WTC11 (cell line): ENCODE measurements at regions not wholly inside any gene's neighbourhood (a gene's known extent, or its start where the extent isn't known, plus 50 kb on each side); places are given as distances from the start of the nearest gene placed in this dataset.

ENCODE experiments used
- GTF2I ChIP-seq: fragments of 250-450 bp; sonication (Bioruptor Pico); conservative IDR thresholded peaks from 2 replicates; pipeline ENCODE4 v1.4.0; 2021; ENCODE audit warnings: mild to moderate bottlenecking
- IRF2 ChIP-seq: sonication (generic); formaldehyde crosslinking; IDR thresholded peaks from 2 replicates; pipeline ENCODE4 v1.8.0; 2022; ENCODE audit warnings: low read depth, missing genetic modification reagents, borderline replicate concordance
- KAT7 ChIP-seq: sonication (generic); formaldehyde crosslinking; IDR thresholded peaks from 2 replicates; pipeline ENCODE4 v1.8.1; 2023; ENCODE audit warnings: missing genetic modification reagents, mild to moderate bottlenecking, borderline replicate concordance
- NR2C2 ChIP-seq: sonication (generic); formaldehyde crosslinking; IDR thresholded peaks from 2 replicates; pipeline ENCODE4 v1.8.0; 2022; ENCODE audit warnings: mild to moderate bottlenecking, missing genetic modification reagents
- NR3C1 ChIP-seq: sonication (generic); formaldehyde crosslinking; conservative IDR thresholded peaks from 2 replicates; pipeline ENCODE4 v1.8.1; 2023; ENCODE audit warnings: low read depth, mild to moderate bottlenecking, missing genetic modification reagents
- TEAD4 ChIP-seq: sonication (generic); formaldehyde crosslinking; IDR thresholded peaks from 2 replicates; pipeline ENCODE4 v1.8.0; 2022; ENCODE audit warnings: mild to moderate bottlenecking, missing genetic modification reagents
- TF ChIP-seq, protein P1 (sequence below): fragments of 250-450 bp; sonication (Bioruptor Pico); IDR thresholded peaks from 2 replicates; pipeline ENCODE4 v1.9.0; 2021; ENCODE audit warnings: mild to moderate bottlenecking
- TF ChIP-seq, protein P2 (sequence below): fragments of 200-600 bp; IDR thresholded peaks from 2 replicates; pipeline ENCODE4 v1.8.0; 2022; ENCODE audit warnings: antibody characterized with exemption
- TF ChIP-seq, protein P3 (sequence below): sonication (generic); formaldehyde crosslinking; IDR thresholded peaks from 2 replicates; pipeline ENCODE4 v1.8.0; 2023; ENCODE audit warnings: mild to moderate bottlenecking, missing genetic modification reagents
- TF ChIP-seq, protein P4 (sequence below): sonication (generic); formaldehyde crosslinking; conservative IDR thresholded peaks from 2 replicates; pipeline ENCODE4 v1.8.1; 2022; ENCODE audit warnings: mild to moderate bottlenecking, missing genetic modification reagents
- TF ChIP-seq, protein P5 (sequence below): sonication (generic); formaldehyde crosslinking; IDR thresholded peaks from 2 replicates; pipeline ENCODE4 v1.8.1; 2022; ENCODE audit warnings: low read depth, missing genetic modification reagents, borderline replicate concordance
- TF ChIP-seq, protein P6 (sequence below): fragments of 250-450 bp; sonication (Bioruptor Pico); IDR thresholded peaks from 2 replicates; pipeline ENCODE4 v1.9.0; 2021; ENCODE audit warnings: moderate library complexity, mild to moderate bottlenecking, inconsistent platforms, borderline replicate concordance
- TF ChIP-seq, protein P7 (sequence below): sonication (generic); formaldehyde crosslinking; IDR thresholded peaks from 2 replicates; pipeline ENCODE4 v1.8.1; 2023; ENCODE audit warnings: mild to moderate bottlenecking, missing genetic modification reagents, borderline replicate concordance

DNA sequence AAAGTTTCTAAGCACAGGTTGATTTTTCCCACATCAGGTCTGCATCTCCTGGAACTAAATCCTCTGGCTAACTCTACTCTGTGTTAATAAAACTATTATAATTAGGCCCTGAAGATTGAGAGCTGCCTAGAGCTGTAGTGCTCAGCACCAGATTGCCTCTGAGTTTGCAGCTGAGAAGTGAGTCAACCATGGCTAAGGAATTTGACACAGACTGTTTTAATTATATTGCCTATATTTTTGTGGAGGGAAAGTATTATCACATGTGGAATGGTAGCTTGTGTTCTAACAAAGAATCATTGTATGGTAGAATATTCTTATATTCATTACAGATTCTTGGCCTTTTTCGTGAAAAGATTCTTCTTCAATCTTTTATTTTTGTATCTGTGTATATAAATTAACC lies 1907.6 kb upstream of the TENM3 start:
- no peak for TF ChIP-seq TEAD4 (CRISPR knock-in tag)
- TF ChIP-seq, protein P1, sequence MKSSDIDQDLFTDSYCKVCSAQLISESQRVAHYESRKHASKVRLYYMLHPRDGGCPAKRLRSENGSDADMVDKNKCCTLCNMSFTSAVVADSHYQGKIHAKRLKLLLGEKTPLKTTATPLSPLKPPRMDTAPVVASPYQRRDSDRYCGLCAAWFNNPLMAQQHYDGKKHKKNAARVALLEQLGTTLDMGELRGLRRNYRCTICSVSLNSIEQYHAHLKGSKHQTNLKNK (CRISPR knock-in tag): no peak
- TF ChIP-seq IRF2 (CRISPR knock-in tag): no peak
- no peak for TF ChIP-seq GTF2I
- TF ChIP-seq, protein P2, sequence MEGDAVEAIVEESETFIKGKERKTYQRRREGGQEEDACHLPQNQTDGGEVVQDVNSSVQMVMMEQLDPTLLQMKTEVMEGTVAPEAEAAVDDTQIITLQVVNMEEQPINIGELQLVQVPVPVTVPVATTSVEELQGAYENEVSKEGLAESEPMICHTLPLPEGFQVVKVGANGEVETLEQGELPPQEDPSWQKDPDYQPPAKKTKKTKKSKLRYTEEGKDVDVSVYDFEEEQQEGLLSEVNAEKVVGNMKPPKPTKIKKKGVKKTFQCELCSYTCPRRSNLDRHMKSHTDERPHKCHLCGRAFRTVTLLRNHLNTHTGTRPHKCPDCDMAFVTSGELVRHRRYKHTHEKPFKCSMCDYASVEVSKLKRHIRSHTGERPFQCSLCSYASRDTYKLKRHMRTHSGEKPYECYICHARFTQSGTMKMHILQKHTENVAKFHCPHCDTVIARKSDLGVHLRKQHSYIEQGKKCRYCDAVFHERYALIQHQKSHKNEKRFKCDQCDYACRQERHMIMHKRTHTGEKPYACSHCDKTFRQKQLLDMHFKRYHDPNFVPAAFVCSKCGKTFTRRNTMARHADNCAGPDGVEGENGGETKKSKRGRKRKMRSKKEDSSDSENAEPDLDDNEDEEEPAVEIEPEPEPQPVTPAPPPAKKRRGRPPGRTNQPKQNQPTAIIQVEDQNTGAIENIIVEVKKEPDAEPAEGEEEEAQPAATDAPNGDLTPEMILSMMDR: no peak
- TF ChIP-seq, protein P3, sequence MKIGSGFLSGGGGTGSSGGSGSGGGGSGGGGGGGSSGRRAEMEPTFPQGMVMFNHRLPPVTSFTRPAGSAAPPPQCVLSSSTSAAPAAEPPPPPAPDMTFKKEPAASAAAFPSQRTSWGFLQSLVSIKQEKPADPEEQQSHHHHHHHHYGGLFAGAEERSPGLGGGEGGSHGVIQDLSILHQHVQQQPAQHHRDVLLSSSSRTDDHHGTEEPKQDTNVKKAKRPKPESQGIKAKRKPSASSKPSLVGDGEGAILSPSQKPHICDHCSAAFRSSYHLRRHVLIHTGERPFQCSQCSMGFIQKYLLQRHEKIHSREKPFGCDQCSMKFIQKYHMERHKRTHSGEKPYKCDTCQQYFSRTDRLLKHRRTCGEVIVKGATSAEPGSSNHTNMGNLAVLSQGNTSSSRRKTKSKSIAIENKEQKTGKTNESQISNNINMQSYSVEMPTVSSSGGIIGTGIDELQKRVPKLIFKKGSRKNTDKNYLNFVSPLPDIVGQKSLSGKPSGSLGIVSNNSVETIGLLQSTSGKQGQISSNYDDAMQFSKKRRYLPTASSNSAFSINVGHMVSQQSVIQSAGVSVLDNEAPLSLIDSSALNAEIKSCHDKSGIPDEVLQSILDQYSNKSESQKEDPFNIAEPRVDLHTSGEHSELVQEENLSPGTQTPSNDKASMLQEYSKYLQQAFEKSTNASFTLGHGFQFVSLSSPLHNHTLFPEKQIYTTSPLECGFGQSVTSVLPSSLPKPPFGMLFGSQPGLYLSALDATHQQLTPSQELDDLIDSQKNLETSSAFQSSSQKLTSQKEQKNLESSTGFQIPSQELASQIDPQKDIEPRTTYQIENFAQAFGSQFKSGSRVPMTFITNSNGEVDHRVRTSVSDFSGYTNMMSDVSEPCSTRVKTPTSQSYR (CRISPR knock-in tag): no peak
- TF ChIP-seq, protein P4, sequence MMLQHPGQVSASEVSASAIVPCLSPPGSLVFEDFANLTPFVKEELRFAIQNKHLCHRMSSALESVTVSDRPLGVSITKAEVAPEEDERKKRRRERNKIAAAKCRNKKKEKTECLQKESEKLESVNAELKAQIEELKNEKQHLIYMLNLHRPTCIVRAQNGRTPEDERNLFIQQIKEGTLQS (CRISPR knock-in tag): no peak
- TF ChIP-seq, protein P5, sequence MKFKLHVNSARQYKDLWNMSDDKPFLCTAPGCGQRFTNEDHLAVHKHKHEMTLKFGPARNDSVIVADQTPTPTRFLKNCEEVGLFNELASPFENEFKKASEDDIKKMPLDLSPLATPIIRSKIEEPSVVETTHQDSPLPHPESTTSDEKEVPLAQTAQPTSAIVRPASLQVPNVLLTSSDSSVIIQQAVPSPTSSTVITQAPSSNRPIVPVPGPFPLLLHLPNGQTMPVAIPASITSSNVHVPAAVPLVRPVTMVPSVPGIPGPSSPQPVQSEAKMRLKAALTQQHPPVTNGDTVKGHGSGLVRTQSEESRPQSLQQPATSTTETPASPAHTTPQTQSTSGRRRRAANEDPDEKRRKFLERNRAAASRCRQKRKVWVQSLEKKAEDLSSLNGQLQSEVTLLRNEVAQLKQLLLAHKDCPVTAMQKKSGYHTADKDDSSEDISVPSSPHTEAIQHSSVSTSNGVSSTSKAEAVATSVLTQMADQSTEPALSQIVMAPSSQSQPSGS: no peak
- TF ChIP-seq, protein P6, sequence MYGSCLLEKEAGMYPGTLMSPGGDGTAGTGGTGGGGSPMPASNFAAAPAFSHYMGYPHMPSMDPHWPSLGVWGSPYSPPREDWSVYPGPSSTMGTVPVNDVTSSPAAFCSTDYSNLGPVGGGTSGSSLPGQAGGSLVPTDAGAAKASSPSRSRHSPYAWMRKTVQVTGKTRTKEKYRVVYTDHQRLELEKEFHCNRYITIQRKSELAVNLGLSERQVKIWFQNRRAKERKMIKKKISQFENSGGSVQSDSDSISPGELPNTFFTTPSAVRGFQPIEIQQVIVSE: no peak
- TF ChIP-seq NR3C1: no peak
- TF ChIP-seq KAT7 (CRISPR knock-in tag): no peak
- TF ChIP-seq, protein P7, sequence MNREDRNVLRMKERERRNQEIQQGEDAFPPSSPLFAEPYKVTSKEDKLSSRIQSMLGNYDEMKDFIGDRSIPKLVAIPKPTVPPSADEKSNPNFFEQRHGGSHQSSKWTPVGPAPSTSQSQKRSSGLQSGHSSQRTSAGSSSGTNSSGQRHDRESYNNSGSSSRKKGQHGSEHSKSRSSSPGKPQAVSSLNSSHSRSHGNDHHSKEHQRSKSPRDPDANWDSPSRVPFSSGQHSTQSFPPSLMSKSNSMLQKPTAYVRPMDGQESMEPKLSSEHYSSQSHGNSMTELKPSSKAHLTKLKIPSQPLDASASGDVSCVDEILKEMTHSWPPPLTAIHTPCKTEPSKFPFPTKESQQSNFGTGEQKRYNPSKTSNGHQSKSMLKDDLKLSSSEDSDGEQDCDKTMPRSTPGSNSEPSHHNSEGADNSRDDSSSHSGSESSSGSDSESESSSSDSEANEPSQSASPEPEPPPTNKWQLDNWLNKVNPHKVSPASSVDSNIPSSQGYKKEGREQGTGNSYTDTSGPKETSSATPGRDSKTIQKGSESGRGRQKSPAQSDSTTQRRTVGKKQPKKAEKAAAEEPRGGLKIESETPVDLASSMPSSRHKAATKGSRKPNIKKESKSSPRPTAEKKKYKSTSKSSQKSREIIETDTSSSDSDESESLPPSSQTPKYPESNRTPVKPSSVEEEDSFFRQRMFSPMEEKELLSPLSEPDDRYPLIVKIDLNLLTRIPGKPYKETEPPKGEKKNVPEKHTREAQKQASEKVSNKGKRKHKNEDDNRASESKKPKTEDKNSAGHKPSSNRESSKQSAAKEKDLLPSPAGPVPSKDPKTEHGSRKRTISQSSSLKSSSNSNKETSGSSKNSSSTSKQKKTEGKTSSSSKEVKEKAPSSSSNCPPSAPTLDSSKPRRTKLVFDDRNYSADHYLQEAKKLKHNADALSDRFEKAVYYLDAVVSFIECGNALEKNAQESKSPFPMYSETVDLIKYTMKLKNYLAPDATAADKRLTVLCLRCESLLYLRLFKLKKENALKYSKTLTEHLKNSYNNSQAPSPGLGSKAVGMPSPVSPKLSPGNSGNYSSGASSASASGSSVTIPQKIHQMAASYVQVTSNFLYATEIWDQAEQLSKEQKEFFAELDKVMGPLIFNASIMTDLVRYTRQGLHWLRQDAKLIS (CRISPR knock-in tag): no peak
- TF ChIP-seq NR2C2 (CRISPR knock-in tag): no peak
